ENCODE measurements at regions not wholly inside any gene's neighbourhood (a gene's known extent, or its start where the extent isn't known, plus 50 kb on each side); places are given as distances from the start of the nearest gene placed in this dataset.

DNA sequence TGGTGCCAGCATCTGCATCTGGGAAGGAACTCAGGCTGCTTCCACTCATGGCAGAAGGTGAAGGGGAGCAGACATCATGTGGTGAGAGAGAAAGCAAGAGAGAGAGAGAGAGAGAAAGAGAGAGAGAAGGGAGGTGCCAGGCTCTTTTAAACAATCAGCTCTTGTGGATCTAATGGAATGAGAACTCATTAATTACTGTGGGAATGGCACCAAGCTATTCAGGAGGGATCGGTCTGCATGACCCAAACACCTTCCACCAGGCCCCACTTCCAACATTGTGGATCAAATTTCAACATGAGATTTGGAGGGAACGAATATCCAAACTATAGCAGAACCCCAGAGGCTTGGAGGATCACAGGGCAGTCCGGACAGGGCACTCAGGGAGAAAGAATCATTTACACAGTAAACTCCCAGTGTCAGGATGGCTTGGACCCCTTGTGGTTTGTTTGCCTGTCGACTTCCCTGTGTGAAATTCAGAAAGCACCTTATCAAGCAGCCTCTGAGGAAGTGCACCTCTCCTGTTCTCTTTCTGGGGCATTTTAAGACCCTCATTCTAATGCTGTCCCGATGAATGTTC is 308.5 kb downstream of the REEP3 start:
- Mint-ChIP-seq H3K27me3 (ENCODE audit: insufficient read depth) (no peaks in the 10 kb centered on the region), H3K9me3 (no peaks in the 10 kb centered on the region), H3K27ac (peak overlapping the region; percentile 1), H3K4me3 (no peak overlapping the region), H3K36me3 (ENCODE audit: low read depth) (no peaks in the 10 kb centered on the region), H3K4me1 (peaks cover 16% of the 10 kb centered on the region)
- no peaks in the 10 kb centered on the region for H3K36me3 ChIP-seq (ENCODE audit: control insufficient read depth, insufficient read depth, low read length)
- H3K27ac ChIP-seq (ENCODE audit: low read depth, low read length), result no peak overlapping the region
- H3K4me1 ChIP-seq (ENCODE audit: control insufficient read depth, insufficient read depth, low read length), result peaks cover 4% of the 10 kb centered on the region
- H3K9ac ChIP-seq (ENCODE audit: extremely low read depth, low read length, poor library complexity, severe bottlenecking), result no peak overlapping the region
- H3K27me3 ChIP-seq (ENCODE audit: control insufficient read depth, insufficient read depth, low read length, poor library complexity, severe bottlenecking), result no peaks in the 10 kb centered on the region
- peak; percentile 66 for DNase-seq
- 68 to 83% methylated on average over 1 to 5 of the region's 5 CpGs for WGBS, 2 experiments (ENCODE audit: insufficient coverage in 1 of 2, insufficient read length in 1 of 2)
- TF ChIP-seq, protein P1, sequence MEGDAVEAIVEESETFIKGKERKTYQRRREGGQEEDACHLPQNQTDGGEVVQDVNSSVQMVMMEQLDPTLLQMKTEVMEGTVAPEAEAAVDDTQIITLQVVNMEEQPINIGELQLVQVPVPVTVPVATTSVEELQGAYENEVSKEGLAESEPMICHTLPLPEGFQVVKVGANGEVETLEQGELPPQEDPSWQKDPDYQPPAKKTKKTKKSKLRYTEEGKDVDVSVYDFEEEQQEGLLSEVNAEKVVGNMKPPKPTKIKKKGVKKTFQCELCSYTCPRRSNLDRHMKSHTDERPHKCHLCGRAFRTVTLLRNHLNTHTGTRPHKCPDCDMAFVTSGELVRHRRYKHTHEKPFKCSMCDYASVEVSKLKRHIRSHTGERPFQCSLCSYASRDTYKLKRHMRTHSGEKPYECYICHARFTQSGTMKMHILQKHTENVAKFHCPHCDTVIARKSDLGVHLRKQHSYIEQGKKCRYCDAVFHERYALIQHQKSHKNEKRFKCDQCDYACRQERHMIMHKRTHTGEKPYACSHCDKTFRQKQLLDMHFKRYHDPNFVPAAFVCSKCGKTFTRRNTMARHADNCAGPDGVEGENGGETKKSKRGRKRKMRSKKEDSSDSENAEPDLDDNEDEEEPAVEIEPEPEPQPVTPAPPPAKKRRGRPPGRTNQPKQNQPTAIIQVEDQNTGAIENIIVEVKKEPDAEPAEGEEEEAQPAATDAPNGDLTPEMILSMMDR (conservative IDR thresholded peaks at IDR 0.05), result peak; percentile 32
- H3K4me3 ChIP-seq (ENCODE audit: low read length), result no peak overlapping the region
- H3K9me3 ChIP-seq (ENCODE audit: control insufficient read depth, low read length), result no peaks in the 10 kb centered on the region

GRCh38 chr10:63832686-63833085 is 311.5 kb downstream of the REEP3 start:
- Histone ChIP-seq H3K9ac (ENCODE audit: extremely low read depth, low read length, poor library complexity, severe bottlenecking) (no peak overlapping the region), H3K27ac (ENCODE audit: low read depth, low read length) (no peak overlapping the region), H3K4me1 (ENCODE audit: control insufficient read depth, insufficient read depth, low read length) (peaks cover 4% of the 10 kb centered on the region), H3K36me3 (ENCODE audit: control insufficient read depth, insufficient read depth, low read length) (no peaks in the 10 kb centered on the region), H3K4me3 (ENCODE audit: low read length) (no peak overlapping the region), H3K27me3 (ENCODE audit: control insufficient read depth, insufficient read depth, low read length, poor library complexity, severe bottlenecking) (no peaks in the 10 kb centered on the region), H3K9me3 (ENCODE audit: control insufficient read depth, low read length) (no peaks in the 10 kb centered on the region)
- Mint-ChIP-seq H3K27me3 (ENCODE audit: insufficient read depth) (no peaks in the 10 kb centered on the region), H3K4me1 (peaks cover 16% of the 10 kb centered on the region), H3K36me3 (ENCODE audit: low read depth) (no peaks in the 10 kb centered on the region), H3K4me3 (no peak overlapping the region), H3K27ac (no peak overlapping the region), H3K9me3 (no peaks in the 10 kb centered on the region)
- TF ChIP-seq, protein P1 (conservative IDR thresholded peaks at IDR 0.05), result no peak
- DNase-seq, result no peak

DNA sequence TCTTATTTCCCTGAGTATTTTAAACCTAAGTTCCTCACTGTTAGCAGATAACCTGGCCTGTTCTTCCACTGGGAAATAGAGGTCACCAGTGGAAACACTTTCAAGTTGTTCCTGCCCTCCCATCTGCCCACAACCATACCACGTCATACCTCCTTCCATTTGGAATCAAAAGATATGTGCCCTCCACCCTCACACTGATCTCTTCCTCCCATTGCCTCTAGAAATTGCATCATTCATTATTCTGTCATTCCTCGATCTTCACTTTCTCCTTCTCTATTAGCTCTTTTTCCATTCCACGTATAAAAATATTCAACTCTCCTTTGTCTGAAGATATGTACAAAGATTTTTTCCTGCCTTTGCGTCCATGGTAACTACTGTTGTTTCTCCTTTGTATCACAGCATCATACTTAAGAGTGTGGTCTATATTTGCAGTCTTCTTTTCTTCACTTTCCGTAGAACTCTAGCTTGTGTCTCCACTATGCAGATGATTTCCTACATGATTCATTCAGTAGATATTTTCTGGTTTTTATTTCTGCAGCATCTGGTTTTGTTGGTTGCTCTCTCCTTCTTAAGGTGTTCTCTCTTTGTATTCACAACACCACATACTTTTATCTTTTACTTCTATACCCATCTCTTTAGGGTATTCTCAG is 312.3 kb downstream of the REEP3 start:
- Histone ChIP-seq H3K4me3 (ENCODE audit: low read length) (no peak overlapping the region), H3K9me3 (ENCODE audit: control insufficient read depth, low read length) (no peaks in the 10 kb centered on the region), H3K27me3 (ENCODE audit: control insufficient read depth, insufficient read depth, low read length, poor library complexity, severe bottlenecking) (no peaks in the 10 kb centered on the region), H3K27ac (ENCODE audit: low read depth, low read length) (no peak overlapping the region), H3K36me3 (ENCODE audit: control insufficient read depth, insufficient read depth, low read length) (no peaks in the 10 kb centered on the region), H3K4me1 (ENCODE audit: control insufficient read depth, insufficient read depth, low read length) (peaks cover 4% of the 10 kb centered on the region), H3K9ac (ENCODE audit: extremely low read depth, low read length, poor library complexity, severe bottlenecking) (no peak overlapping the region)
- WGBS, 2 experiments (ENCODE audit: insufficient coverage in 1 of 2, insufficient read length in 1 of 2), result 64 to 89% methylated on average over 3 to 5 of the region's 5 CpGs
- Mint-ChIP-seq H3K9me3 (no peaks in the 10 kb centered on the region), H3K27me3 (ENCODE audit: insufficient read depth) (no peaks in the 10 kb centered on the region), H3K4me3 (no peak overlapping the region), H3K36me3 (ENCODE audit: low read depth) (no peaks in the 10 kb centered on the region), H3K4me1 (peaks cover 16% of the 10 kb centered on the region), H3K27ac (no peak overlapping the region)
- TF ChIP-seq, protein P1 (conservative IDR thresholded peaks at IDR 0.05), result no peak
- no peak for DNase-seq
